MM.1S (cell line): ENCODE measurements at regions not wholly inside any gene's neighbourhood (a gene's known extent, or its start where the extent isn't known, plus 50 kb on each side); places are given as distances from the start of the nearest gene placed in this dataset.

ENCODE experiments used
- DNase-seq: peaks from one replicate; pipeline ENCODE4 v3.0.0-alpha.2; 2015
- H2AFZ ChIP-seq: fragments of 300-600 bp; sonication (generic); 2 replicates; pipeline ENCODE4 v1.6.0; 2016; ENCODE audit warnings: antibody characterized with exemption, low read length
- H3F3A ChIP-seq: fragments of 300-600 bp; sonication (generic); 2 replicates; pipeline ENCODE4 v1.6.1; 2016; ENCODE audit warnings: mild to moderate bottlenecking, antibody characterized with exemption, low read length, moderate library complexity, mixed read lengths; ENCODE audit not compliant: insufficient read depth
- H3K27ac ChIP-seq: fragments of 300-600 bp; sonication (generic); 2 replicates; pipeline ENCODE4 v1.5.1; 2016; ENCODE audit warnings: mild to moderate bottlenecking, low read length
- H3K27me3 ChIP-seq: fragments of 300-600 bp; sonication (generic); replicated peaks from 2 replicates; pipeline ENCODE4 v1.6.0; 2016; ENCODE audit warnings: low read length; ENCODE audit not compliant: insufficient read depth
- H3K36me3 ChIP-seq: fragments of 300-600 bp; sonication (generic); replicated peaks from 2 replicates; pipeline ENCODE4 v1.6.1; 2016; ENCODE audit warnings: mild to moderate bottlenecking, low read length, mixed read lengths; ENCODE audit not compliant: insufficient read depth
- H3K4me1 ChIP-seq: fragments of 300-600 bp; sonication (generic); 2 replicates; pipeline ENCODE4 v1.6.1; 2016; ENCODE audit warnings: low read length, mixed read lengths
- H3K4me2 ChIP-seq: fragments of 300-600 bp; sonication (generic); 2 replicates; pipeline ENCODE4 v1.6.0; 2016; ENCODE audit warnings: low read depth, low read length
- H3K4me3 ChIP-seq: fragments of 300-600 bp; sonication (generic); 2 replicates; pipeline ENCODE4 v1.5.1; 2016; ENCODE audit warnings: low read length, mixed read lengths
- H3K79me2 ChIP-seq: fragments of 300-600 bp; sonication (generic); 2 replicates; pipeline ENCODE4 v1.6.1; 2016; ENCODE audit warnings: mixed run types, low read length, mixed read lengths
- H3K9ac ChIP-seq: fragments of 300-600 bp; sonication (generic); 2 replicates; pipeline ENCODE4 v1.6.1; 2016; ENCODE audit warnings: low read length, mixed read lengths
- H3K9me2 ChIP-seq: fragments of 300-600 bp; sonication (generic); replicated peaks from 2 replicates; pipeline ENCODE4 v1.6.1; 2016; ENCODE audit warnings: mild to moderate bottlenecking, low read length, mixed read lengths; ENCODE audit not compliant: insufficient read depth
- H3K9me3 ChIP-seq: fragments of 300-600 bp; sonication (generic); replicated peaks from 2 replicates; pipeline ENCODE4 v1.6.1; 2016; ENCODE audit warnings: mild to moderate bottlenecking, low read length, mixed read lengths; ENCODE audit not compliant: insufficient read depth
- H4K20me1 ChIP-seq: fragments of 300-600 bp; sonication (generic); 2 replicates; pipeline ENCODE4 v1.6.1; 2016; ENCODE audit warnings: mild to moderate bottlenecking, low read length, moderate library complexity, mixed read lengths; ENCODE audit not compliant: insufficient read depth
- CTCF ChIP-seq: fragments of 300-600 bp; sonication (generic); IDR thresholded peaks from 2 replicates; pipeline ENCODE4 v1.5.1; 2016; ENCODE audit warnings: antibody characterized with exemption, low read length, mixed read lengths
- EZH2 ChIP-seq: fragments of 300-600 bp; sonication (generic); optimal IDR thresholded peaks from 2 replicates; pipeline ENCODE3; 2017; ENCODE audit warnings: low read depth, mild to moderate bottlenecking, antibody characterized with exemption, low read length, mixed read lengths
- EZH2phosphoT487 ChIP-seq: fragments of 300-600 bp; sonication (generic); IDR thresholded peaks from 2 replicates; pipeline ENCODE4 v1.6.1; 2018; ENCODE audit warnings: antibody characterized with exemption, low read length

GRCh38 chr4:165714650-165715049 lies 158.4 kb upstream of the TLL1 start:
- no peaks in the 10 kb centered on the region for H3K27me3 ChIP-seq
- H3K9ac ChIP-seq: no peak overlapping the region
- no peaks in the 10 kb centered on the region for H3K9me3 ChIP-seq
- no peaks in the 10 kb centered on the region for H4K20me1 ChIP-seq
- H3K4me3 ChIP-seq: no peak overlapping the region
- H3K27ac ChIP-seq: no peak overlapping the region
- no peak overlapping the region for H2AFZ ChIP-seq
- H3K9me2 ChIP-seq: no peaks in the 10 kb centered on the region
- no peak for DNase-seq
- no peaks in the 10 kb centered on the region for H3K79me2 ChIP-seq
- no peaks in the 10 kb centered on the region for H3F3A ChIP-seq
- TF ChIP-seq CTCF (no peak), EZH2 (no peak), EZH2phosphoT487 (no peak)
- H3K4me2 ChIP-seq: no peak overlapping the region
- no peaks in the 10 kb centered on the region for H3K4me1 ChIP-seq
- H3K36me3 ChIP-seq: no peaks in the 10 kb centered on the region

- Histone ChIP-seq H3K9ac (no peak overlapping the region), H3F3A (no peaks in the 10 kb centered on the region), H3K36me3 (no peaks in the 10 kb centered on the region), H3K27ac (no peak overlapping the region), H3K9me3 (no peaks in the 10 kb centered on the region), H3K4me3 (no peak overlapping the region), H3K79me2 (no peaks in the 10 kb centered on the region), H4K20me1 (no peaks in the 10 kb centered on the region), H2AFZ (no peak overlapping the region), H3K4me1 (no peaks in the 10 kb centered on the region), H3K27me3 (no peaks in the 10 kb centered on the region), H3K4me2 (no peak overlapping the region), H3K9me2 (no peaks in the 10 kb centered on the region)
- no peak for DNase-seq
- TF ChIP-seq CTCF: no peak
- TF ChIP-seq EZH2phosphoT487: no peak
- no peak for TF ChIP-seq EZH2
These were observed 157.8 kb upstream of the TLL1 start for GRCh38 chr4:165715211-165715610.

- H3K4me3 ChIP-seq: no peak overlapping the region
- H3K27me3 ChIP-seq: no peaks in the 10 kb centered on the region
- no peaks in the 10 kb centered on the region for H3K36me3 ChIP-seq
- H3K79me2 ChIP-seq: no peaks in the 10 kb centered on the region
- H3K9me3 ChIP-seq: no peaks in the 10 kb centered on the region
- no peaks in the 10 kb centered on the region for H3K9me2 ChIP-seq
- no peak overlapping the region for H3K27ac ChIP-seq
- H4K20me1 ChIP-seq: no peaks in the 10 kb centered on the region
- no peak for TF ChIP-seq CTCF
- TF ChIP-seq EZH2phosphoT487: no peak
- no peak for TF ChIP-seq EZH2
- no peak overlapping the region for H3K9ac ChIP-seq
- H2AFZ ChIP-seq: no peak overlapping the region
- no peaks in the 10 kb centered on the region for H3K4me1 ChIP-seq
- H3K4me2 ChIP-seq: no peak overlapping the region
- DNase-seq: no peak
- H3F3A ChIP-seq: no peaks in the 10 kb centered on the region
These were observed 157.0 kb upstream of the TLL1 start for GRCh38 chr4:165715989-165716388.
